ENCODE measurements at regions not wholly inside any gene's neighbourhood (a gene's known extent, or its start where the extent isn't known, plus 50 kb on each side); places are given as distances from the start of the nearest gene placed in this dataset.

- ChIA-PET POLR2A (ENCODE audit: low non-redundant PET) (no interaction called here), CTCF (interaction anchor here (0.6 kb wide), 2 partner anchors 11 to 236 kb away, joined by 3 to 4 read pairs; no protein-coding TSS in a partner anchor)
- no peak for TF ChIP-seq CTCF (conservative IDR thresholded peaks at IDR 0.05; ENCODE audit: low read depth)
Measured at GRCh38 chr6:156612361-156612760, 164.8 kb upstream of the ARID1B start.

DNA sequence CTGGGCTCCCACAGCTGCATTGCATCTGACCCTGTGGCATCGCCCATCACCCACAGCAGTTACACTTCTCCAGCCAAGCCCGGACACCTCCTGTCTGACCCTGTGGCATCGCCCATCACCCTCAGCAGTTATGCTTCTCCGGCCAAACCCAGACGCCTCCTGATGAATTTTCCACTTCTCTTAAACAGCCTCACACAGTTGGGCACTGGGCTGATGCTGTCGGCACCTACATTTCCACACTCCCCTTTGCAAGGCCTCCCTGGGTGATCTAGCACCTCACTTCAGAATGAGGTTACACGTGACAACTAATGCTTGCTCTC, 175.2 kb upstream of the ARID1B start:
- no peak for DNase-seq (ENCODE audit: low spot score)
- ChIA-PET CTCF (no interaction called here), POLR2A (ENCODE audit: low non-redundant PET) (no interaction called here)
- H3K27ac ChIP-seq, result no peak overlapping the region
- TF ChIP-seq CTCF (conservative IDR thresholded peaks at IDR 0.05; ENCODE audit: low read depth), result no peak

More at GRCh38 chr6:156612361-156612760, 164.8 kb upstream of the ARID1B start:
- no peak for DNase-seq (ENCODE audit: low spot score)
- H3K27ac ChIP-seq, result no peak overlapping the region

DNA sequence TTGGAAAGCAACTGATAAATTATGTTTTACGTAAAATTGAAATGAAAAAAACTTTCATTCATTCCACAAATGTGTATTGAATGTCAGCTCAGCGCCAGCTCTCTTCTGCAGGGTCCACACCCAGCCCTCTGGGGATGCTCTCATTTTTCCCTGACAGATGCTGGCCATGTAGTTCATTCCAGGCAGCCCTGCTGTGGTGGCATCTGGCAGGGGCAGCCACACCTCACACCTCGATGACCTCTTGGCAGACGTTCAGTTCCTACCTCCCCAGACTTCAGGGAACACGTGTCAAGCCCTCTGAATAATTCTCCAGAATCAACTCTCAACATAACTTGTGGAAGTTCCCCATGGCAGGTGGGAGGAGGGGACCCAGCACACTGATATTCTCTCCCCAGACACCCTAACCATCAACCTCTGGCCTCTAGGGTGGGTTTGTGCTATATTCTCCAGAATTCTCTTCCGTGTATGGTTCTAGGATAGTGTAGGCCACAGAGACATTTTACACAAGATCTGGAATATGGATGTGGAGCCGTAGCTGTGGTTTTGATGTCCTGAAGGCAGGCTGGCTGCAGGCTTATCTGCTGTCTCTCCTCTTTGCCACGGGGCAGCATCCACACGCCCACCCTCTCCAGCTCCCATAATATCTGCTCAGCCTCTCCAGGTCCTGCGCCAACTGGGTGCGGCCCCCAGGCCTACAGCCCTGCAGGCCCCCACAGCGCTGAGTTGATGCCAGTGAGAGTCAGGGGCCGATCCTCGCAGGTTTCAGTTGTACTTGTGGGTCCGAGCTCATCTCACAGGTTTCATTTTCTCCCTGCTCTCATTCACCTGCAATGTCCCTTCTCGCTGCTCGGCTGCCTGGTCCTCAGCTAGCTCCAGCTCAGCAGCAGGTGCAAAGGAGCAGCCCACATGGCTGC, 175.8 kb upstream of the ARID1B start:
- H3K27ac ChIP-seq, result no peak overlapping the region
- TF ChIP-seq CTCF (conservative IDR thresholded peaks at IDR 0.05; ENCODE audit: low read depth), result no peak
- POLR2A ChIA-PET (ENCODE audit: low non-redundant PET), result no interaction called here
- CTCF ChIA-PET, result interaction anchor here (0.6 kb wide), 1 partner anchor 11 kb away, joined by 4 read pairs; no protein-coding TSS in a partner anchor
- DNase-seq (ENCODE audit: low spot score), result no peak

DNA sequence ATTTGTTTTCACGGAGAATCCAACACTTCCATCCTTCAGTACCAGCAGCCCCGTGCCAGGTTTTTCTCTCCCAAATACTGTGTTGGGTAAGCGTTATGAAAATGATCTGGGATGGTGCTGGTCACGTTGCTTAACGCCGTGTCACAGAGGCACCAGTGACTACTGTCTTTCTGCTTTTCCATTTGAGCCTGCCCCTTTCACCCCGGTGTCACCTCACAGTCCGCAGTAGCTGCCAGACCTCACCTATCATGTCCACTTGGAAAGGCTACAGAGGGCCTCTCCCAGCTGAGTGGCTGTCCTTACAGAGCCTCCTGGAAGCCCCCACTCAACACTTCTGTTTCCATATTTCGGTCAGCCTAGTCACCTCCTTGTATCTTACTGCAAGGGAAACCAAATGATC, 176.5 kb upstream of the ARID1B start:
- POLR2A ChIA-PET (ENCODE audit: low non-redundant PET), result no interaction called here
- DNase-seq (ENCODE audit: low spot score), result no peak
- no peak for TF ChIP-seq CTCF (conservative IDR thresholded peaks at IDR 0.05; ENCODE audit: low read depth)
- no peak overlapping the region for H3K27ac ChIP-seq
- CTCF ChIA-PET, result no interaction called here

- TF ChIP-seq CTCF (conservative IDR thresholded peaks at IDR 0.05; ENCODE audit: low read depth), result no peak
- H3K27ac ChIP-seq, result no peak overlapping the region
- CTCF ChIA-PET, result no interaction called here
- POLR2A ChIA-PET (ENCODE audit: low non-redundant PET), result no interaction called here
- DNase-seq (ENCODE audit: low spot score), result no peak
Measured at GRCh38 chr6:156599978-156600590, 177.1 kb upstream of the ARID1B start.

DNA sequence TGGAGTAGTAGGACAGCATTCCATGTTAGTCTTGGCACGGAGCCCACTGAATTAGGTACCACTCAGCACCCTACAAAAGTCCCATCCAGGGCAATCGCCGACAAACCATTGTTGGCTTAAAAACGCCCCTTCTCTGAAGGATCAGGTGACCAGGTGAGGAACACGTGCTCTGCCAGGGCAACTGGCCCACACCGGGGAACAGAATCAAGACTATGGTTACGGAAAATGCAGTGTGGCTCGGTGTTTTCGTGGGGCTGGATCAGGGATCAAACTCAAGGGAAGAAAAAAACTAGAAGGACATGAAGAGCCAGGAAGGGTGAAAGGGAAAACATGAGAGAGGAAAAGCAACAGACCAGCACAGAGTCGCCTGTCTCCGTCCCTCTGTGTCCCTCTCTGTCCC, 177.8 kb upstream of the ARID1B start:
- DNase-seq (ENCODE audit: low spot score), result no peak
- TF ChIP-seq CTCF (conservative IDR thresholded peaks at IDR 0.05; ENCODE audit: low read depth), result no peak
- no peak overlapping the region for H3K27ac ChIP-seq
- POLR2A ChIA-PET (ENCODE audit: low non-redundant PET), result no interaction called here
- CTCF ChIA-PET, result no interaction called here

Measured in RWPE1 (cell line).